ENCODE measurements at regions not wholly inside any gene's neighbourhood (a gene's known extent, or its start where the extent isn't known, plus 50 kb on each side); places are given as distances from the start of the nearest gene placed in this dataset.
"Not testable (repeated sequence)": the region's sequence is repeated elsewhere in the genome, so short reads cannot be mapped to it uniquely, and the experiment has no call there.

- no peak for DNase-seq
Observed at GRCh38 chr1:100791586-100791985, 72.0 kb downstream of the VCAM1 start.

GRCh38 chr1:100793659-100794058 is 74.1 kb downstream of the VCAM1 start:
- peak; percentile 49 for DNase-seq

GRCh38 chr1:100794748-100795645 is 75.5 kb downstream of the VCAM1 start:
- peak; percentile 18 for DNase-seq

- DNase-seq = no peak
Observed at GRCh38 chr1:100795646-100795985, 76.1 kb downstream of the VCAM1 start.

- DNase-seq = no peak
Observed at GRCh38 chr1:100796046-100796445, 76.5 kb downstream of the VCAM1 start.

GRCh38 chr1:100799548-100799947 is 80.0 kb downstream of the VCAM1 start:
- DNase-seq = no peak

GRCh38 chr1:100799954-100800612 is 80.5 kb downstream of the VCAM1 start:
- DNase-seq = no peak

- DNase-seq = not testable (repeated sequence)
Observed at GRCh38 chr1:100801256-100801655, 81.7 kb downstream of the VCAM1 start.

- not testable (repeated sequence) for DNase-seq
Observed at GRCh38 chr1:100803280-100803679, 83.7 kb downstream of the VCAM1 start.

GRCh38 chr1:100806601-100807000 is 87.1 kb downstream of the VCAM1 start:
- DNase-seq = no peak

GRCh38 chr1:100810360-100810759 is 84.3 kb downstream of the EXTL2 start:
- DNase-seq = no peak

- DNase-seq = no peak
Observed at GRCh38 chr1:100811808-100812207, 82.8 kb downstream of the EXTL2 start.

GRCh38 chr1:100814938-100815337 is 79.7 kb downstream of the EXTL2 start:
- DNase-seq = not testable (repeated sequence)

GRCh38 chr1:100816049-100816448 is 78.6 kb downstream of the EXTL2 start:
- DNase-seq = no peak

- peak; percentile 1 for DNase-seq
Observed at GRCh38 chr1:100820195-100820594, 74.4 kb downstream of the EXTL2 start.

GRCh38 chr1:100821919-100822318 is 72.7 kb downstream of the EXTL2 start:
- not testable (repeated sequence) for DNase-seq

Measured in NCI-H146 (cell line).